HG03095 (cell line): ENCODE measurements at regions not wholly inside any gene's neighbourhood (a gene's known extent, or its start where the extent isn't known, plus 50 kb on each side); places are given as distances from the start of the nearest gene placed in this dataset.
"Not testable (repeated sequence)": the region's sequence is repeated elsewhere in the genome, so short reads cannot be mapped to it uniquely, and the experiment has no call there.

Experiments
- ATAC-seq: cut with Tn5 transposase; IDR thresholded peaks from one replicate; pipeline ENCODE4 v1.9.1; 2021; ENCODE audit warnings: moderate library complexity; ENCODE audit not compliant: unreplicated experiment

GRCh38 chr16:48745541-48745940 is 135.6 kb upstream of the N4BP1 start:
- ATAC-seq = no peak

GRCh38 chr16:48740964-48741363 is 131.0 kb upstream of the N4BP1 start:
- no peak for ATAC-seq

- ATAC-seq = no peak
Observed at GRCh38 chr16:48734220-48734619, 124.2 kb upstream of the N4BP1 start.

GRCh38 chr16:48704710-48705109 is 94.7 kb upstream of the N4BP1 start:
- ATAC-seq = no peak

- ATAC-seq = peak; percentile 89
Observed at GRCh38 chr16:48687421-48688038, 77.5 kb upstream of the N4BP1 start.

GRCh38 chr16:48684148-48684547 is 74.2 kb upstream of the N4BP1 start:
- ATAC-seq = no peak

GRCh38 chr16:48682971-48683370 is 73.0 kb upstream of the N4BP1 start:
- no peak for ATAC-seq

- ATAC-seq = no peak
Observed at GRCh38 chr16:48681520-48681919, 71.5 kb upstream of the N4BP1 start.

- ATAC-seq = no peak
Observed at GRCh38 chr16:48680881-48681280, 70.9 kb upstream of the N4BP1 start.

- ATAC-seq = no peak
Observed at GRCh38 chr16:48676836-48677235, 66.9 kb upstream of the N4BP1 start.

GRCh38 chr16:48668184-48668583 is 58.2 kb upstream of the N4BP1 start:
- ATAC-seq = not testable (repeated sequence)

GRCh38 chr16:48659940-48660339 is 50.0 kb upstream of the N4BP1 start:
- ATAC-seq = no peak
